ENCODE measurements at regions not wholly inside any gene's neighbourhood (a gene's known extent, or its start where the extent isn't known, plus 50 kb on each side); places are given as distances from the start of the nearest gene placed in this dataset.

GRCh38 chr12:92268946-92269345, 123.3 kb upstream of the BTG1 start:
- Histone ChIP-seq H3K27ac (ENCODE audit: low read length) (no peak overlapping the region), H3K9me2 (replicated peaks; ENCODE audit: low read length) (no peaks in the 10 kb centered on the region), H3F3A (ENCODE audit: low read length, unreplicated experiment) (no peaks in the 10 kb centered on the region), H3K4me2 (ENCODE audit: low read length) (no peak overlapping the region), H2AFZ (ENCODE audit: low read length) (no peak overlapping the region), H3K9me3 (ENCODE audit: low read length) (no peaks in the 10 kb centered on the region), H3K36me3 (ENCODE audit: low read depth, low read length) (no peaks in the 10 kb centered on the region), H3K27me3 (ENCODE audit: low read length) (no peaks in the 10 kb centered on the region), H3K4me3 (ENCODE audit: low read length) (no peak overlapping the region), H3K9ac (ENCODE audit: low read length) (no peak overlapping the region), H3K79me2 (ENCODE audit: low read length) (no peaks in the 10 kb centered on the region), H3K4me1 (ENCODE audit: insufficient read depth, low read length) (no peaks in the 10 kb centered on the region), H4K20me1 (ENCODE audit: low read length) (no peaks in the 10 kb centered on the region)
- CTCF ChIA-PET = no interaction called here
- TF ChIP-seq EZH2 (IDR thresholded peaks at IDR 0.05; ENCODE audit: low read length, unreplicated experiment) (no peak), CTCF (conservative IDR thresholded peaks at IDR 0.05; ENCODE audit: low read depth, low read length) (no peak), EZH2phosphoT487 (IDR thresholded peaks at IDR 0.05; ENCODE audit: borderline replicate concordance, low read length) (no peak)
- POLR2A ChIA-PET (ENCODE audit: unreplicated experiment) = no interaction called here
- intact Hi-C loops (cut with micrococcal nuclease) = no loop called here
- BruUV-seq (replicated peaks) = no TSS peak
- DNase-seq = no peak
- no peak for ATAC-seq

- H2AFZ ChIP-seq (ENCODE audit: low read length) = no peak overlapping the region
- BruUV-seq (replicated peaks) = no TSS peak
Observed at GRCh38 chr12:92261692-92262091, 116.0 kb upstream of the BTG1 start.

GRCh38 chr12:92261071-92261470, 115.4 kb upstream of the BTG1 start:
- no peak overlapping the region for H2AFZ ChIP-seq (ENCODE audit: low read length)
- H3K4me2 ChIP-seq (ENCODE audit: low read length) = no peak overlapping the region
- no peak for TF ChIP-seq CTCF (conservative IDR thresholded peaks at IDR 0.05; ENCODE audit: low read depth, low read length)
- H3K9ac ChIP-seq (ENCODE audit: low read length) = no peak overlapping the region
- no peaks in the 10 kb centered on the region for H3K9me2 ChIP-seq (replicated peaks; ENCODE audit: low read length)
- no peaks in the 10 kb centered on the region for H3K27me3 ChIP-seq (ENCODE audit: low read length)
- intact Hi-C loops (cut with micrococcal nuclease) = no loop called here
- BruUV-seq (replicated peaks) = no TSS peak
- H3F3A ChIP-seq (ENCODE audit: low read length, unreplicated experiment) = no peaks in the 10 kb centered on the region
- ChIA-PET CTCF (no interaction called here), POLR2A (ENCODE audit: unreplicated experiment) (no interaction called here)
- no peak overlapping the region for H3K4me3 ChIP-seq (ENCODE audit: low read length)
- H3K36me3 ChIP-seq (ENCODE audit: low read depth, low read length) = no peaks in the 10 kb centered on the region
- no peak overlapping the region for H3K27ac ChIP-seq (ENCODE audit: low read length)
- no peaks in the 10 kb centered on the region for H3K4me1 ChIP-seq (ENCODE audit: insufficient read depth, low read length)
- no peaks in the 10 kb centered on the region for H3K79me2 ChIP-seq (ENCODE audit: low read length)
- no peaks in the 10 kb centered on the region for H4K20me1 ChIP-seq (ENCODE audit: low read length)
- no peaks in the 10 kb centered on the region for H3K9me3 ChIP-seq (ENCODE audit: low read length)
- ATAC-seq (no peak), DNase-seq (no peak)

More at GRCh38 chr12:92261692-92262091, 116.0 kb upstream of the BTG1 start:
- no peak for TF ChIP-seq EZH2 (IDR thresholded peaks at IDR 0.05; ENCODE audit: low read length, unreplicated experiment)
- TF ChIP-seq CTCF (conservative IDR thresholded peaks at IDR 0.05; ENCODE audit: low read depth, low read length) = no peak
- no peak for TF ChIP-seq EZH2phosphoT487 (IDR thresholded peaks at IDR 0.05; ENCODE audit: borderline replicate concordance, low read length)
- H3K4me2 ChIP-seq (ENCODE audit: low read length) = no peak overlapping the region
- no peaks in the 10 kb centered on the region for H3F3A ChIP-seq (ENCODE audit: low read length, unreplicated experiment)
- CTCF ChIA-PET = no interaction called here
- no peaks in the 10 kb centered on the region for H4K20me1 ChIP-seq (ENCODE audit: low read length)
- ATAC-seq (no peak), DNase-seq (no peak)
- H3K9me3 ChIP-seq (ENCODE audit: low read length) = no peaks in the 10 kb centered on the region
- POLR2A ChIA-PET (ENCODE audit: unreplicated experiment) = no interaction called here
- no peaks in the 10 kb centered on the region for H3K4me1 ChIP-seq (ENCODE audit: insufficient read depth, low read length)
- H3K36me3 ChIP-seq (ENCODE audit: low read depth, low read length) = no peaks in the 10 kb centered on the region
- intact Hi-C loops (cut with micrococcal nuclease) = no loop called here
- H3K9me2 ChIP-seq (replicated peaks; ENCODE audit: low read length) = no peaks in the 10 kb centered on the region
- no peaks in the 10 kb centered on the region for H3K27me3 ChIP-seq (ENCODE audit: low read length)
- H3K79me2 ChIP-seq (ENCODE audit: low read length) = no peaks in the 10 kb centered on the region
- H3K27ac ChIP-seq (ENCODE audit: low read length) = no peak overlapping the region
- H3K4me3 ChIP-seq (ENCODE audit: low read length) = no peak overlapping the region
- H3K9ac ChIP-seq (ENCODE audit: low read length) = no peak overlapping the region
